CD1c-positive myeloid dendritic cell (primary cell): ENCODE measurements at regions not wholly inside any gene's neighbourhood (a gene's known extent, or its start where the extent isn't known, plus 50 kb on each side); places are given as distances from the start of the nearest gene placed in this dataset.

Experiments
- DNase-seq: peaks from one replicate; pipeline ENCODE4 v3.0.0-alpha.2; 2016; ENCODE audit errors: extremely low spot score

GRCh38 chr2:194004590-194005206 is 1652.3 kb upstream of the SLC39A10 start:
- DNase-seq = no peak

DNA sequence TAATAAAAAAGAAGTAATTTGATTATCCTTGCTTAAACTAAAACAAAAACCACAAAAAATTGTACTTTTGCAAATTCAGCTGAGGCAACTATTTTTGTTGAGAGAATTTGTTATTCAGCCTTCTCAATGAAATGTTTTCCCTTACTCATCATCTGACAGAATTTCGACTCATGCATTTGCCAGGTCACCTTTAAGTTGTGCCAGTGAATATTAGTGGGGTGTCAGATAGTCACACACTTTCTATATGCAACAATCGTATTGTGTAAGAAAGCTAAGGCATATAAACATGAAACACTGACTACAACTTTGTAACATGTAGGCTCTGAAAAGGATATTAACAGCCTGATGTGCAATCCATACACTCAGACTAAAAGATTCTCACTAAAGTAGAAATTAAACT is 1653.1 kb upstream of the SLC39A10 start:
- no peak for DNase-seq

DNA sequence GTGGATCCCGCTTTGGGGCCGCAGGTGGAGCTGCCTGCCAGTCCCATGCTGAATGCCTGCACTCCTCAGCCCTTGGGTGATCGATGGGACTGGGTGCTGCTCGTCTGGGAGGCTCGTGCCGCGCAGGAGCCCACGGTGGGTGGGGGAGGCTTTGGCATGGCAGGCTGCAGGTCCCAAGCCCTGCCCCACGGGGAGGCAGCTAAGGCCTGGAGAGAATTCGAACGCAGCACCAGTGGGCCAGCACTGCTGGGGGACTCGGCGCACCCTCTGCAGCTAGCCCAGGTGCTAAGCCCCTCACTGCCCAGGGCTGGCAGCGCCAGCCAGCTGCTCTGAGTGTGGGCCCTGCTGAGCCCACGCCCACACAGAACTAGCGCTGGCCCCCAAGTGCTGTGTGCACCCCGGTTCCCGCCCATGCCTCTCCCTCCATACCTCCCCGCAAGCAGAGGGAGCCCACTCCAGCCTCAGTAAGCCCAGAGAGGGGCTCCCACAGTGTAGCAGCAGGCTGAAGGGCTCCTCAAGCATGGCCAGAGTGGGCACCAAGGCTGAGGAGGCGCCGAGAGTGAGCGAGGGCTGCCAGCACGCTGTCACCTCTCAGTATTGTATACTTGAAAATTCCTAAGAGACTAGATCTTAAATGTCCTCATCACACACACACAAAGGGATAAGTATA is 1654.2 kb upstream of the SLC39A10 start:
- no peak for DNase-seq

- DNase-seq = no peak
Measured at GRCh38 chr2:193990868-193991267, 1666.2 kb upstream of the SLC39A10 start.

DNA sequence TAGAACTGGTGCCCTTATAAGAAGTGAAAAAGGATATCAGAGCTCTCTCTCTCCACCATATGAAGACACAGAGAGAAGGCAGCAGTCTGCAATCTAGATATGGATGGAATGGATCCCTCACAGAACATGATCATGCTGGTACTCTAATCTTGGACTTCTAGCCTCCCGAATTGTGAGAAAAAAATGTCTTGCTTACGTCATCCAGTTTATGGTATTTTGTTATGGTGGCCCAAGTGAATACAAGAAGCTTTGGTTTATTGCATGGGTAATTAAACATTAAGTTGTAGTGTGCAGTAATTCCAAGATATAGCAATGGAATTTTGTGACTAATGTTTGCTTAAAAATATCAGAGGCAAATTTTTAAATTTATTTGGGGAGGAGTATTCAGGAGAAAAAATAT is 1667.4 kb upstream of the SLC39A10 start:
- no peak for DNase-seq

DNA sequence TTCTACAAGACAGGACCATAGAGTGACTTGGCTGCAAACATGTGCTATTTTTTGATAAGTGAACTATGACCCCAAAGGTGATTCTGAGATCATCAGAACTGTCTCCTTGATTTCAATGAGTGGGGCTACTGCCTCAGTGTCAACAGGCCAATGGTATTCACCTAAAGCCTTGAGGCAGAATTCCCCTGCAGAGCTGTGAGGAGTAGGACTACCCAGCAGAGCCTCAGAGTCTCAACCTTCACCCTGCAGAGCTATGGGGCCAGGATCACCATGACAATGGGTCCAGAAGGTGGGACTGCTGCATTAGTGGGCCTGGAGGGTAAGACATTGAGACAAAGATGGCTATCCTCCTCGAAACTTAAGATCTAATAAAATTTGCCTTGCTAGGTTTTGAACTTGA is 1668.2 kb upstream of the SLC39A10 start:
- no peak for DNase-seq

- no peak for DNase-seq
Measured at GRCh38 chr2:193985272-193985671, 1671.8 kb upstream of the SLC39A10 start.

GRCh38 chr2:193980599-193980998 is 1676.4 kb upstream of the SLC39A10 start:
- DNase-seq = no peak

DNA sequence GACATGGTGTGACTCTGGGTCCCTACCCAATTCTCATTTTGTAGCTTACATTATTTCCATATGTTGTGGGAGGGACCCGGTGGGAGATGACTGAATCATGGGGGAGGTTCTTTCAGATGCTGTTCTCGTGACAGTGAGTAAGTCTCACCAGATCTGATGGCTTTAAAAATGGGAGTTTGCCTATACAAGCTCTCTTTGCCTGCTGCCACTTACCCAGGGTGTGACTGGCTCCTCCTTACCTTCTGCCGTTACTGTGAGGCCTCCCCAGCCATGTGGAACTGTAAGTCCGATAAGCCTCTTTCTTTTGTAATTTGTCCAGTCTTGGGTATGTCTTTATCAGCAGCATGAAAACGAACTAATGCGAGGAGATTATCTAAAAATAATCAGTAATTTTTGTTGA is 1683.2 kb upstream of the SLC39A10 start:
- no peak for DNase-seq

- DNase-seq = no peak
Measured at GRCh38 chr2:193966590-193966989, 1690.4 kb upstream of the SLC39A10 start.

GRCh38 chr2:193965263-193965662 is 1691.8 kb upstream of the SLC39A10 start:
- no peak for DNase-seq

- DNase-seq = no peak
Measured at GRCh38 chr2:193963472-193964119, 1693.4 kb upstream of the SLC39A10 start.

GRCh38 chr2:193946806-193947205 is 1710.2 kb upstream of the SLC39A10 start:
- DNase-seq = no peak

DNA sequence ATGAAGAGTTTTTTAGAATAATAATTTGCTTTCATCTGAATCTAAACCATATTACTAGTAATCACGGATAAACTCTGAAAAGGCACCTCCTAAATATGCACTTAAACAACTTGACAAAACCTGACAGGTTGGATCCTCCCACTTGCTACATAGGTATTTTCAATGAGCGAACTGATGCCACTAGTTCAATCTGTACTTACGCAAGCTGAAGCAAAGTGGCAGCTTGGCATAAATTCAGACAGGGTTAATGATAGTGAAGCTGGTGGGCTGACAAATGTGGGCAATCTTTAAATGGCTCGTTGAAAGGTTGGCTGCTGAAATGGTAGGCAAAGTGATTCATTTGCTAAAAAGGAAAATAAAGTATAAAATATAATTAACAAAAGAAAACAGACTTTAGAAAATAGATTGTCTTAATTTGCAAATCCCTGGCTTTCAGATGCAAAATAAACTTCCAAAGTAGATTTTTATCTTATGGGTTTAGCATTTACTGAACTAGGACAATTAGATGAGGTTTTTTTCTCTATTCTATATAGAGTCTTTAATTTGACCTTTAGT is 1713.5 kb upstream of the SLC39A10 start:
- no peak for DNase-seq

GRCh38 chr2:193935114-193935513 is 1721.9 kb upstream of the SLC39A10 start:
- no peak for DNase-seq

DNA sequence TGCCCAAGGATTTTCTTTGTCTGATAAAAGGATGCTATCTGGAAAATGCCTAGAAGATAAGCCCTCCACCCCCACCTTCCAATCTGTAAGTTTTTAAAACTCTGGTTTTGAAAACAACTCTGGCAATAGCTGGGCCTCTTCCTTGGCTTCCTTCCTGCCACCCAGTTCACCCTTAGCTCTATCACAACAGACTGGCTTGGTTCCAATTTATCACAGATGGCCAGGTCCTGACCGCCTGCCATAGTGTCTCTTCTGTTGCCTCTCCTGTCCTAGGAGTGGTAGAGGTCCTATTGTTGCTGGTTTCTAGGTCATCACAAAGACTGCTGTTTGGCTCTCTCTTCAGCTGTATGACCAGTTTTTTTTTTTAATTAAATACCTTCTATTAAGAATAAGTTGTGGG is 1727.9 kb upstream of the SLC39A10 start:
- DNase-seq = no peak

DNA sequence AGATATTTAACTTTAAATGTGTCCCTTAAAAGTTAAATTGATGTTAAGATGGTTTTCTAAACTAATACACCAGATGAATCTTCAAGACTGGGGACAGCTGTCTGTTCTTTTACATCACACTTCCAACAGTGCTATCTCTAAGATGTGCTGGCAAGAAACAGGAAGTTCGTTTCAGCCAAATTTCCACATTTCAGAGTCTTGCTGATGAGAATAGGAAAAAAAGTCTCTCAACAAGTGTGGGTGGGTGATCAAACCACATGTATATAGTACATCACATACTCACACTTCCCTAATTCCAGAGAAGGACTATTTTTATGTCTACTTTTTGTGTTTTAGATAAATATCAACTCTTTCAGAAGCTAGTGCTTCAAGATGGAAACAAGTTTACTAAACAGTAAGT is 1712.8 kb upstream of the TMEFF2 start:
- DNase-seq = peak; percentile 46

- no peak for DNase-seq
Measured at GRCh38 chr2:193900292-193900691, 1705.6 kb upstream of the TMEFF2 start.

- DNase-seq = no peak
Measured at GRCh38 chr2:193895226-193895625, 1700.5 kb upstream of the TMEFF2 start.

- no peak for DNase-seq
Measured at GRCh38 chr2:193894081-193894480, 1699.3 kb upstream of the TMEFF2 start.

- no peak for DNase-seq
Measured at GRCh38 chr2:193891023-193891422, 1696.3 kb upstream of the TMEFF2 start.

DNA sequence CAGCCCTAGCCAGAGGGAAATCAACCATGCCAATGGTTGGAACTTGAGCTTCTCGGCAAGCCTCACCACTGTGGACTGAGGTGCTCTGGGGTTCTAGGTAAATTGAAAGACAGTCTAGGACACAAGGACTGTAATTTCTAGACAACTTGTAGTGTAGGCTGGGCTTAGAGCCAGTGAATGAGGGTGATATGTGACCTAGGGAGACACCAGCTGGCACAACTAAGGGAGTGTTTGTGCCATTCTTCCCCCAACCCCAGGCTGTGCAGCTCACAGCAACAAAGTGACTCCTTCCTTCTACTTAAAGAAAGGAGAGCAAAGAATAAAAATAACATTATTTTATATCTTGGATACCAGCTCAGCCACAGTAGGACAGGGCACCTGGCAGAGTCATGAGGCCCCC is 1690.7 kb upstream of the TMEFF2 start:
- no peak for DNase-seq

DNA sequence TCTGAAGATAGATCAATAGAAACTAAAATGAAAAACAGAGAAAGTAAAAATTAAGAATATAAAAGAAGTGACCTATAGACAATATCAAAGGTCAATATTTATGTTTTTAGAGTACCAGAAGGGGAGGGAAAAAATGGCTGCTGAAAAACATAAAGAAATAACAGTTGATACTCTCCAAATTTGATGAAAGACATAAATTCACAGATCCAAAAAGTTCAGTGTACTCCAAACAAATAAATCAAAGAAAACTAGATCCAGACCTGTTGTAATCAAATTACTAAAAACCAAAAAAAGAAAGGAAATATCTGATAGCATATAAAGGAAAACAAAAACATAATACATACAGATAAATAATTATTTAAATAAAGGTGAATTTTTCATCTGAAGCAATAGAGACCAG is 1689.1 kb upstream of the TMEFF2 start:
- DNase-seq = no peak
